Heart left ventricle (tissue), 13 donors: ENCODE measurements at regions not wholly inside any gene's neighbourhood (a gene's known extent, or its start where the extent isn't known, plus 50 kb on each side); places are given as distances from the start of the nearest gene placed in this dataset.

ENCODE experiments used
- POLR2A ChIP-seq, 2 donors: fragments of 450-650 bp; IDR thresholded peaks; one replicate each; pipeline ENCODE4 v1.6.1; 2017; ENCODE audit warnings: antibody characterized with exemption in 2 of 2, mild to moderate bottlenecking in 2 of 2, moderate library complexity in 2 of 2
- TF ChIP-seq, protein P1 (sequence below), 12 donors: fragments of 200-600 bp; sonication (generic) in 4 of 12; IDR thresholded peaks; one replicate each; pipeline versions ENCODE4 v1.5.0 to v1.8.0; 2018 to 2022; ENCODE audit warnings: antibody characterized with exemption in 12 of 12, mild to moderate bottlenecking in 5 of 12
- donor health status: ischemic (EF 13 %, LVEDD 7.1; RV severe dilation, severe dysfunction).
- donor health status: DM: no; HTN: yes; CAD: no.
- donor health status: DM: no; HTN: no; CAD: no.
- donor health status: ischemic (EF 25% LVEDD 6.9; RV normal size, moderate dysfunction).
- donor health status: ischemic (EF 25% LVEDD 5.7; RV mildly dilated, moderate dysfunction).
- donor health status: ischemic (EF 35%, LVEDD 5.7; RV mildly dilated, moderate dysfunction).
- donor health status: nonischemic (EF 11% LVEDD 7.7; RV severe dilation, severe dysfunction).
- donor health status: DM: yes; HTN: yes; CAD: no.
- donor health status: PGD.
- donor health status: ischemic (EF 29% LVEDD 5.4; RV normal size, mild dysfunction).
- donor health status: nonischemic (EF 23%, LVEDD 6.1; RV moderate dilation, normal function).

DNA sequence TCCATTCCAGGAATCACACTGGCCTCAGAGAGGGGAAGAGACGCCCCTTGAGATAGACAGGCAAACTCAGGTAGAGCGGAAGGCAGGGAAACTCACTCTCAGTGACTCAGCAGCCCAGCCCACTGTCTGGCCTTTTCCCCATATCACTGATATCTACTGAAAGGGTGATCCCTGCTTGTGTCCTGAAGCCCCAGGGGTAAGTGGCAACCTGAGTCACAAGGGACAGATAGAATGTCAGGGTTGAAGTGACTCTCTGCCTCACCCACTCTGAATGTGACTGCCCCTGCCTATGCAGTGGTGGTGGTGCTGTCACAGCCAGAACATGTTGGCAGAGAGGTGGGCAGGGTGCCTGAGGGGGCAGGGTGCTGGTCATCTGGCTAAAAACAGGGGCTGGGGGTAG lies 157.5 kb upstream of the FGGY start:
- TF ChIP-seq POLR2A (IDR thresholded peaks at IDR 0.05), result no peak
- TF ChIP-seq, protein P1, sequence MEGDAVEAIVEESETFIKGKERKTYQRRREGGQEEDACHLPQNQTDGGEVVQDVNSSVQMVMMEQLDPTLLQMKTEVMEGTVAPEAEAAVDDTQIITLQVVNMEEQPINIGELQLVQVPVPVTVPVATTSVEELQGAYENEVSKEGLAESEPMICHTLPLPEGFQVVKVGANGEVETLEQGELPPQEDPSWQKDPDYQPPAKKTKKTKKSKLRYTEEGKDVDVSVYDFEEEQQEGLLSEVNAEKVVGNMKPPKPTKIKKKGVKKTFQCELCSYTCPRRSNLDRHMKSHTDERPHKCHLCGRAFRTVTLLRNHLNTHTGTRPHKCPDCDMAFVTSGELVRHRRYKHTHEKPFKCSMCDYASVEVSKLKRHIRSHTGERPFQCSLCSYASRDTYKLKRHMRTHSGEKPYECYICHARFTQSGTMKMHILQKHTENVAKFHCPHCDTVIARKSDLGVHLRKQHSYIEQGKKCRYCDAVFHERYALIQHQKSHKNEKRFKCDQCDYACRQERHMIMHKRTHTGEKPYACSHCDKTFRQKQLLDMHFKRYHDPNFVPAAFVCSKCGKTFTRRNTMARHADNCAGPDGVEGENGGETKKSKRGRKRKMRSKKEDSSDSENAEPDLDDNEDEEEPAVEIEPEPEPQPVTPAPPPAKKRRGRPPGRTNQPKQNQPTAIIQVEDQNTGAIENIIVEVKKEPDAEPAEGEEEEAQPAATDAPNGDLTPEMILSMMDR (IDR thresholded peaks at IDR 0.05), result no peak
